ENCODE measurements at regions not wholly inside any gene's neighbourhood (a gene's known extent, or its start where the extent isn't known, plus 50 kb on each side); places are given as distances from the start of the nearest gene placed in this dataset.

DNA sequence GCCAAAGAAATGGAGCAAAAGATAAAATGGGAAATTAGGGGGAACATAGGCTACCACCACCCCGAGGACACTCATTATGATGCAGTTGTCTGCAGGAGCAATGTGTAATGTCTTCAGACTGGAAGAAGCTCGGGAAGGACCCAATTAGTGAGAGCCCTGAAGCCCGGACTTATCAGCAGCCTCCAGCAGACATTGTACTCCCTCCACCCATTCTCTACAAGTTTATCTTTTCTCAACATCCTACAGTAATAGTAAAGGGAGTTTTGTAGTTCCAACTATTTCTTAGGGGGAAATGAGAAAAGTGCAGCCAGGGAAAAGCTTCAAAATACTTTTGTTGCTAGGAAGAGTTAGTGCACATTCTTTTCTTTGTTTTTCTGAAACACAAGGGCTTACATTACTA lies 657.3 kb upstream of the COBL start:
- 83% methylated on average over 1 of the region's 3 CpGs for WGBS (ENCODE audit: insufficient coverage)
- Histone ChIP-seq H3K27ac (ENCODE audit: low read depth, low read length) (no peak overlapping the region), H3K9me3 (ENCODE audit: control insufficient read depth, insufficient read depth, low read length) (no peaks in the 10 kb centered on the region), H3K36me3 (ENCODE audit: control insufficient read depth, insufficient read depth, low read length) (no peaks in the 10 kb centered on the region), H3K4me3 (ENCODE audit: low read depth, low read length) (no peak overlapping the region), H3K27me3 (ENCODE audit: control insufficient read depth, insufficient read depth, low read length) (no peaks in the 10 kb centered on the region), H3K4me1 (ENCODE audit: control insufficient read depth, insufficient read depth, low read length) (no peaks in the 10 kb centered on the region)
- peak in 1 of 6 donors; percentile 20 for DNase-seq (ENCODE audit: low read depth in 4 of 6, low spot score in 6 of 6)

DNA sequence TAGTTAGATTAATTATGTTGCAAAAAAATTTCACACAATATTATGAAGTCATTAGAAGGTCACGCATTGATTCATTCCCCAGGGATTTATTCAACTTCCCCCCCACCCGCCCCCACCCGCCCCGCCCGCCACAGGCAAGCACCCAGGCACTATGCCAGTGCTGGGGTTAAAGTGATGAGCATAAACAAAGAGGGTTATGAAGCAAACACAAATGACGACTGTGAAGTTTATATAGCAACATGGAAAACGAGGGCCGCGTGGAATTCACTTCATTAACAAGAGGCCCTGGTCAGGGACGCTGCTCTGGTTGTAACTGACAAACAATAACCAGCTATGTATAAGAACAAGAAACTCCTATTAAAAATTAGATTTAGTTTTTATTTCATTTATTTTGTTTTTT lies 656.5 kb upstream of the COBL start:
- Histone ChIP-seq H3K27me3 (ENCODE audit: control insufficient read depth, insufficient read depth, low read length) (no peaks in the 10 kb centered on the region), H3K4me3 (ENCODE audit: low read depth, low read length) (no peak overlapping the region), H3K27ac (ENCODE audit: low read depth, low read length) (no peak overlapping the region), H3K9me3 (ENCODE audit: control insufficient read depth, insufficient read depth, low read length) (no peaks in the 10 kb centered on the region), H3K4me1 (ENCODE audit: control insufficient read depth, insufficient read depth, low read length) (no peaks in the 10 kb centered on the region), H3K36me3 (ENCODE audit: control insufficient read depth, insufficient read depth, low read length) (no peaks in the 10 kb centered on the region)
- WGBS (ENCODE audit: insufficient coverage): 90% methylated on average over 2 of the region's 10 CpGs
- DNase-seq (ENCODE audit: low read depth in 4 of 6, low spot score in 6 of 6): no peak

DNA sequence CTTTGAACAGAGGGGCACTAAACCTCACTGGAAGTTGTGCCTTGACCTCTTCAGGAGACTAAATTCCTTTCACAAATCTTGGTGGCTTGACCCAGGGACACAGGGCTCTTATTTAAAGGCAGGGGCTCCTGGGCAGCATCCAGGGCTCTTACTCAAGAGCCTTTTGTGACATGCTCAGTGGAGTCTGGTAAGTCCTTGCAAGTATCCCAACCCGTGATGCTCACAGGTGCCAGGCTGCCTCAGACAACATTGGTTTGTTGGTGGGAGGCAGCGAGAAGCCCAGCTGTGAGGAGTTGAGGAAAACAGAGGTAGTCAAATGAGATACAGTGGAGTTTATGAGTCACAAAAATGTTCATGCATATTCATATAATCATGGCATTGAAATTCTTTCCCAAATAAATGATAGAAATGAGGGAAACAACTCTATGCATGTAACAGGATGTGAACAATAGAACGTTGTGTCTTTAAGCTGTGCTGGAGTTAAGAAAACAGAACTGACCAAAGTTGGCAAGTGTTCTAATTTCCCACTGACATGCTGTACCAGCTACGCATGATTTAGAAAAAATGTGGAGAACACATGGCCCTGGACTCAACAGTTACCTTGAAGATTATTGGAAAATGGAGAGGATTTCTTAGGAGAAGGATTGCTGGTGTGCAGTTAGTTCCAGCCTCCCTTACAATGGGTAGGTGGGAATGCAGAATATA lies 654.5 kb upstream of the COBL start:
- Histone ChIP-seq H3K27ac (ENCODE audit: low read depth, low read length) (no peak overlapping the region), H3K36me3 (ENCODE audit: control insufficient read depth, insufficient read depth, low read length) (no peaks in the 10 kb centered on the region), H3K27me3 (ENCODE audit: control insufficient read depth, insufficient read depth, low read length) (no peaks in the 10 kb centered on the region), H3K4me1 (ENCODE audit: control insufficient read depth, insufficient read depth, low read length) (no peaks in the 10 kb centered on the region), H3K9me3 (ENCODE audit: control insufficient read depth, insufficient read depth, low read length) (no peaks in the 10 kb centered on the region), H3K4me3 (ENCODE audit: low read depth, low read length) (no peak overlapping the region)
- no peak for DNase-seq (ENCODE audit: low read depth in 4 of 6, low spot score in 6 of 6)
- WGBS (ENCODE audit: insufficient coverage): 78% methylated on average over 2 of the region's 4 CpGs

DNA sequence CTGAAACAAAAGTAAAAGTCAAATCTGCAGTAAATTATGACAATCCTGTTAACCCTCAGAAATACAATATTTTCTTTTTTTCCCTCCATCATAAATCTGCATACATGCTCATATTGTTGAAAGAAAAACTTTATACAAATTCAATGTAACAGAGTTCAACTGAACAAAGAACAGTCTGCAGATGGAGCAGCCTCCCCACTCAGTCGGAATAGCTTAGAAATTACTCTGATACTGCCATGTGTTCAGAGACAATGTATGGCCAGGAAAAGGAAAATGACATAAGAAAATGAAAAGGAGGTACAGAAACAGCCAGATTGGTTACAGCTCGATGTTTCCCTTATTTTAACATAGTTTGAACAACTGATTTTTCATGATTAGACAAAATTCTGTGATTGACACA lies 651.9 kb upstream of the COBL start:
- Histone ChIP-seq H3K4me3 (ENCODE audit: low read depth, low read length) (no peak overlapping the region), H3K27me3 (ENCODE audit: control insufficient read depth, insufficient read depth, low read length) (no peaks in the 10 kb centered on the region), H3K9me3 (ENCODE audit: control insufficient read depth, insufficient read depth, low read length) (no peaks in the 10 kb centered on the region), H3K27ac (ENCODE audit: low read depth, low read length) (no peak overlapping the region), H3K4me1 (ENCODE audit: control insufficient read depth, insufficient read depth, low read length) (no peaks in the 10 kb centered on the region), H3K36me3 (ENCODE audit: control insufficient read depth, insufficient read depth, low read length) (no peaks in the 10 kb centered on the region)
- DNase-seq (ENCODE audit: low read depth in 4 of 6, low spot score in 6 of 6): peak in 1 of 6 donors; percentile 57
- no CpG with 5 or more reads among the region's 2 CpGs for WGBS (ENCODE audit: insufficient coverage)

DNA sequence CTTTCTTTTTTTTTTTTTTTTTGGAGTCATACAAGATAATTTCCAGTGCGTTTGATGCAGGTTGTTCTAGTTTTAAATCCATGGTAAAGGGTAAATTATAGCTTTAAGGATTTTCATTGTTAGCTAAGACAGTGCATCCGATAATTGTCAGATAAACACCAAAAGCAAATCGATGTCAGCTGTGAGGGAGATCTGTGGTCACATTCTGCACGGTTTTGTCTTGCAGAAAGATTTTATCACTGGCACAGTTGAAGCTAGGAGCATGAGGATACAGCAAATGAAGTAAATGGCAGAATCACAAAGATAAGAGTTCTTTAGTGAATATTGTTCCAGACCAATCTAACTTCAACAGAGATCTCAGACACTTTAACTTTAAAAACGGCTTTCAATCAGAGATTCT lies 648.8 kb upstream of the COBL start:
- WGBS (ENCODE audit: insufficient coverage): 100% methylated on average over 1 of the region's 5 CpGs

DNA sequence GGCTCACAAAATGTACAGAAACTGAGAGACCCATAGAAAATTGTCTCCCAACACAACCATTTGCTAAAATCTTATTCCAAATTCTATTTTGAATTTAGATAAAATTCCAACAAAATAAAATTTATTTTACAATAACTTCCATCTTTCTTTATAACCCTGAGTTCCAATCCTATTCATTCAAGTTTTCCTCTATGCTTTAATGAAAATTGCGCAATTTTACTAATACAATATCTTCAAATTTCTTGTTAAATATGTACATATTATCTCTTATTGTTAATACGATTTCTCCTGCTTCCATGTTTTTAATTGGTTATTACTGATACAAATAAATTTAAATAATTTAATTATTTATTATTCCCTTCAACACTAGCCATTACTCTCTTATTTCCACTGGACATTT lies 645.2 kb upstream of the COBL start:
- Histone ChIP-seq H3K36me3 (ENCODE audit: control insufficient read depth, insufficient read depth, low read length) (no peaks in the 10 kb centered on the region), H3K9me3 (ENCODE audit: control insufficient read depth, insufficient read depth, low read length) (no peaks in the 10 kb centered on the region), H3K4me1 (ENCODE audit: control insufficient read depth, insufficient read depth, low read length) (no peaks in the 10 kb centered on the region), H3K27ac (ENCODE audit: low read depth, low read length) (no peak overlapping the region), H3K4me3 (ENCODE audit: low read depth, low read length) (no peak overlapping the region), H3K27me3 (ENCODE audit: control insufficient read depth, insufficient read depth, low read length) (no peaks in the 10 kb centered on the region)
- no CpG with 5 or more reads among the region's 2 CpGs for WGBS (ENCODE audit: insufficient coverage)
- DNase-seq (ENCODE audit: low read depth in 4 of 6, low spot score in 6 of 6): no peak

More for the DNA sequence above, 648.8 kb upstream of the COBL start:
- H3K4me1 ChIP-seq (ENCODE audit: control insufficient read depth, insufficient read depth, low read length): no peaks in the 10 kb centered on the region
- H3K27ac ChIP-seq (ENCODE audit: low read depth, low read length): no peak overlapping the region
- no peak for DNase-seq (ENCODE audit: low read depth in 4 of 6, low spot score in 6 of 6)
- H3K27me3 ChIP-seq (ENCODE audit: control insufficient read depth, insufficient read depth, low read length): no peaks in the 10 kb centered on the region
- no peak overlapping the region for H3K4me3 ChIP-seq (ENCODE audit: low read depth, low read length)
- no peaks in the 10 kb centered on the region for H3K36me3 ChIP-seq (ENCODE audit: control insufficient read depth, insufficient read depth, low read length)
- no peaks in the 10 kb centered on the region for H3K9me3 ChIP-seq (ENCODE audit: control insufficient read depth, insufficient read depth, low read length)

DNA sequence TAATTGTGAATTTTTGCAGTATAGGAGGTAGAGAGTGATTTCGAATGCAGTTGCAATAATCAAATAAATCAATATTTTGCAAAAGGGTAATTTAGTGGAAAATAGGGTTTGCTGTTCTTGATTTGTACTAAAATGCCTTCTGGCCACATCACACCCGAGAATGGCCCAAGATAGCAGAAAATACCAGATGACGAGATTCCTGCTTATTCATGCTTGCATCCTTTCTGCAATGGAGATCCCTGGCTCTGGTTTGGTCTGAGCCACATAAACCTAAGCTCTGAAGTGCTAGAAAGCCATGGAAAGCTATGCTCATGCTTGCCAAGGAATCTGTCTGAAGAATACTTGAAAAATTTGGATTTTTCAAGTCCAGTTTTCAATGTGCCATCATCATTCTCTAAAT lies 634.2 kb upstream of the COBL start:
- Histone ChIP-seq H3K4me3 (ENCODE audit: low read depth, low read length) (no peak overlapping the region), H3K36me3 (ENCODE audit: control insufficient read depth, insufficient read depth, low read length) (no peaks in the 10 kb centered on the region), H3K4me1 (ENCODE audit: control insufficient read depth, insufficient read depth, low read length) (peaks cover 3% of the 10 kb centered on the region), H3K27me3 (ENCODE audit: control insufficient read depth, insufficient read depth, low read length) (no peaks in the 10 kb centered on the region), H3K27ac (ENCODE audit: low read depth, low read length) (no peak overlapping the region), H3K9me3 (ENCODE audit: control insufficient read depth, insufficient read depth, low read length) (peaks cover 2% of the 10 kb centered on the region)
- peak in 1 of 6 donors; percentile 56 for DNase-seq (ENCODE audit: low read depth in 4 of 6, low spot score in 6 of 6)
- WGBS (ENCODE audit: insufficient coverage): 37% methylated on average over 2 of the region's 3 CpGs

DNA sequence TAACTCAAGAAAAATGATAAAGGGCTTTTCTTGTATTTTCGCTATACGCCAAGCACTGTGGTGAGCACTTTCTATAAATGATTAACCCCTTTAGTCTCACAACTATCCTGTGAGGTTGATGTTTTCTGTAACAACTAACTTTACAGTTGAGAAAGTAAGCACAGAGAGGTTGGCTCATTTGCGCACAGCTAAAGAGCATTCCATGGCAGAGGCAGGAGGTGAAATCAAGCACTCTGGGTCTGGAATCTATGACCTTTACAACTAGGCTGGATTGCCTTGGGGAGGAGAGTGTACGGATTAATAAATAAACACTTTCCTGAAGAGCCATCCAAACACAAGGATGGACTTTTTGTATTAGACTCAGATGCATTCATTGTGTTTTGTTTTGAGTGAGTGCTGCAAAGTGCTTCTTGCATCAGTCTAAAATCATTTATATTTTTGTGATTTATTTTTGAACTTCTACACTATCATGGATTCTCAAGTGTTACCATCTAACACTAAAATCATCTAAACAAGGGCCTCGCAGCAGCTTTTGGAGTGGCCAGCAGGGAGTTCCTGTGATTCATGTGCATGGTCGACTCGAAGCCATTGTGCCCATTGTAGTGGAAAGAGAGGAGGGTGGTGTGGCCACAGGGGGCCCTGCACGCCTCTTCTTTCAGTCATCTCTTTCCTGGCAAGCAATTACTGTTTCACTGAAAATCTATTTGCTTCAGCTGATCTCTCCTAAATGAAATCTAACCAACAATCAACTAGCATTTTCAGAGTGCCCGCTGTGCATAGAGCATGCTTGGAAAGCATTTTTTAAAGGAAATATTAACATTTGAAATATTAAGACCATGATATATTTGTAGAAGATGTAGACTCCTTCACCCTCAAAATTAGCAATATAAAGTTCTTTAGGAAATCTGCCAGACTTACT lies 633.4 kb upstream of the COBL start:
- H3K27ac ChIP-seq (ENCODE audit: low read depth, low read length): no peak overlapping the region

DNA sequence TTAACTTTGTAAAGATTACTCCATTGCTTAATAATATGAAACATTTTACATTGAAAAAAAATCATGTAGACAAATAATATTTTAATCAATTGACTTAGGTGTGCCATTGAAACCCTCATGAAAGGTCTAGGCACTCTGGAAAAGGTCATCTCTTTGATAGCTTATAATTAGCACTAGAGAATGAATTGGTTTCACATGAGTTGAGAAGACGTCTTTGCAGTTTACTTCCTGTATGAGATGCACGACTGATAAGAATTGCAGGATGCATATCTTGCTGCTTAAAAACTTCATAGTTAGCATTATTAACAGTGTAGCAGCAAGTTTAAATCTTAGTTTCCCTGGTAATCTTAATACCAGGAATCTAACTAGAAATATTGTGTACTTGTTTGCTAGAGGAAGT lies 614.2 kb upstream of the COBL start:
- Histone ChIP-seq H3K27me3 (ENCODE audit: control insufficient read depth, insufficient read depth, low read length) (no peaks in the 10 kb centered on the region), H3K4me1 (ENCODE audit: control insufficient read depth, insufficient read depth, low read length) (no peaks in the 10 kb centered on the region), H3K36me3 (ENCODE audit: control insufficient read depth, insufficient read depth, low read length) (no peaks in the 10 kb centered on the region), H3K9me3 (ENCODE audit: control insufficient read depth, insufficient read depth, low read length) (no peaks in the 10 kb centered on the region), H3K4me3 (ENCODE audit: low read depth, low read length) (no peak overlapping the region), H3K27ac (ENCODE audit: low read depth, low read length) (no peak overlapping the region)
- peak in 1 of 6 donors; percentile 39 for DNase-seq (ENCODE audit: low read depth in 4 of 6, low spot score in 6 of 6)
- WGBS (ENCODE audit: insufficient coverage): no CpG with 5 or more reads among the region's 2 CpGs

More for the DNA sequence above, 633.4 kb upstream of the COBL start:
- H3K9me3 ChIP-seq (ENCODE audit: control insufficient read depth, insufficient read depth, low read length): peaks cover 2% of the 10 kb centered on the region
- peak in 2 of 6 donors; percentile 6 to 78 for DNase-seq (ENCODE audit: low read depth in 4 of 6, low spot score in 6 of 6)
- no peaks in the 10 kb centered on the region for H3K27me3 ChIP-seq (ENCODE audit: control insufficient read depth, insufficient read depth, low read length)
- 100% methylated on average over 1 of the region's 9 CpGs for WGBS (ENCODE audit: insufficient coverage)
- H3K4me3 ChIP-seq (ENCODE audit: low read depth, low read length): no peak overlapping the region
- H3K4me1 ChIP-seq (ENCODE audit: control insufficient read depth, insufficient read depth, low read length): peaks cover 3% of the 10 kb centered on the region
- no peaks in the 10 kb centered on the region for H3K36me3 ChIP-seq (ENCODE audit: control insufficient read depth, insufficient read depth, low read length)

All from spinal cord (tissue), 9 donors.